NCI-H2107 treated with DMSO at 0.1 percent for 48 hours (cell line): ENCODE measurements at regions not wholly inside any gene's neighbourhood (a gene's known extent, or its start where the extent isn't known, plus 50 kb on each side); places are given as distances from the start of the nearest gene placed in this dataset.
"Not testable (repeated sequence)": the region's sequence is repeated elsewhere in the genome, so short reads cannot be mapped to it uniquely, and the experiment has no call there.

Source experiments
- DNase-seq: peaks from one replicate; lab custom pipeline; 2025; ENCODE audit not compliant: unreplicated experiment; lab: John Stamatoyannopoulos, UW

GRCh38 chr1:199858171-199858570 lies 169.3 kb upstream of the NR5A2 start:
- DNase-seq: no peak

DNA sequence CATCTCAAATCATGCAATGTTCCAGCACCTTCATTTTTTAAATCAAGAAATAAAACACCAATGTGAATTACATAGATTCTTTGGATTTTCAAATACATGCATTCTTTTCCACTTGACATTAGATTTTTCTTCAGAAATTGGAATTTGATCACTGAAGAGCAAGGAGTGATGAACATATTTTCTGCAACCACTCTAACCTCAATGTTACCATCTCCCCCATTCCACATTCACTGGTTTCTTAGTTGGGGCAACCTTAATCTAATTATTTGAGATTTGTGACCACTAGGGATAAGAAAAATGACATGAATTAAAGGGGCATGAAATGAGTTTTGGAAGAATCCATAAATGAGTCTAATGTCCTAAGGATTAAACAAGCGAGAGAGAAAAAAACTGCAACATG lies 168.7 kb upstream of the NR5A2 start:
- no peak for DNase-seq

- no peak for DNase-seq
These were observed 168.0 kb upstream of the NR5A2 start for GRCh38 chr1:199859491-199859933.

DNA sequence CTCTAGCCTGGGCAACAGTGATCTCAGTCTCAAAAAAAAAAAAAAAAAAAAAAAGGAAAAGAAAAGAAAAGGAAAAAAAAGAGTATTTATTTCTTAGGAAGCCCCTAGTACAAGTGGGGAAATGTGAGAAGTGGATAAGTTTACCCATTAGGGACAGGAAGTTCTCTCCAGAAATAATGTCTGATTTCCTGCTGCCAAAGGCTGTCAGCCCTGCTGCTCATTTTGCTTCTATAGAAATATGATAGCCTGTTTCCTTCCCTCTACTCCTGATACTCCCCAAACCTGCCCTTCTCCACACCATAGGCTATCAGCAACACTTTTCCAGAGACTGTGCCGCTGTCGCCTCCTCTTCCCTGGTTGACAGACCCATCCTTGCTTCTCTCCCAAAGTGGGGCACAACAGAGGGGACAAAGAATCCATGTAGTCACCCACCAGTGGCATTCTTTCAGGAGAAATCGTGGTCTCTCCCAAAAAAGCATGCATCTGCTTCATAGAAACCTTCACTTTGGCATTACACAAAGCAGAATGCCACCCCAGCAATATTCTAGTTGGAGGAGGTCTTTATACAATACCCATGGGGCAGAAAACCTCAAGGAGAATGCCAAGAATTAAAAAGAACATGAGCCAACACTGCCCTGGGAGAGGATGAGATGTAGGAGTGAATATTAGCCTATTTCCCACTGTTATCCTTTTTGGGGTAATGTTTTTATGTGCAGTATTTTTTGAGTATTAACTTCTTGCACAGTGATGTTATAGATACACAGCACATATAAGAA lies 166.3 kb upstream of the NR5A2 start:
- DNase-seq: peak; percentile 29

GRCh38 chr1:199862047-199862446 lies 165.5 kb upstream of the NR5A2 start:
- no peak for DNase-seq

- no peak for DNase-seq
These were observed 161.3 kb upstream of the NR5A2 start for GRCh38 chr1:199866210-199866617.

DNA sequence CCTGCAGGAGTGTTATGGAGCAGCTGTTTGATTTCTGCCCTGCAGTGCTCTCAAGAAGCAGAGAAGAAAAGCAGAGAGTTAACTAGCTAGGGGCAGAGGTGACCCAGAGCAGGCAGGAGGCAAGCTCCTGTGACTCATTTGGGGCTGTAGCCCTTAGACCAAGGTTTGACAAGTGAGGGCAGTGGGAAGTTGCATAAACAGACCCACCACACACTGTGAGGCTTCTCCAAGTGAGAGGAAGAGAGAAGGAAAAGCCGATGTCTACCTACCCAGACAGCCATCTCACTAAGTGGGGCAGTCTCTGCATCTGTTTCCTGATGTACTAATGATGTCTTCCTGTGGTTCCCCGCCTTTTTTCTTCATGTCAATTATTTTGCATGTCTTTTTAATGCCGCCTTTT lies 159.9 kb upstream of the NR5A2 start:
- DNase-seq: no peak

DNA sequence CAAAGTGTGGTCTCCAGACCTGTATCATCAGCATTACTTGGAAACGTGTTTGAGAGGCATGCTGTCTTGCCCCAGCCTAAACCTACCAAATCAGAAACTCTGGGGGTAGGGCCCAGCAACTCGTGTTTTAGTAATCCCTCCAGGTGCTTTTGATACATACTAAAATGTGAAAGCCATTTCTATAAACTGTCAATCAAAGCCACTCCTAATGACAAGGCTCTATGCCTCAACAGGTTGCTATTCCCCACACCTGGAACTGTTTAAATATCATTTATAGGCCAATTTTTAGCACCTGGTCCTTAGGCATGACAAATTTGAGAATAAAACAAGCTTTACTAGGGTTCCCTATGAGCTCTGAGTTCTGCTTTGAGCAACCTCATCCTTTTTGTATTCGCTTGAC lies 158.7 kb upstream of the NR5A2 start:
- no peak for DNase-seq

- DNase-seq: no peak
These were observed 152.2 kb upstream of the NR5A2 start for GRCh38 chr1:199875337-199875736.

- no peak for DNase-seq
These were observed 151.7 kb upstream of the NR5A2 start for GRCh38 chr1:199875856-199876255.

DNA sequence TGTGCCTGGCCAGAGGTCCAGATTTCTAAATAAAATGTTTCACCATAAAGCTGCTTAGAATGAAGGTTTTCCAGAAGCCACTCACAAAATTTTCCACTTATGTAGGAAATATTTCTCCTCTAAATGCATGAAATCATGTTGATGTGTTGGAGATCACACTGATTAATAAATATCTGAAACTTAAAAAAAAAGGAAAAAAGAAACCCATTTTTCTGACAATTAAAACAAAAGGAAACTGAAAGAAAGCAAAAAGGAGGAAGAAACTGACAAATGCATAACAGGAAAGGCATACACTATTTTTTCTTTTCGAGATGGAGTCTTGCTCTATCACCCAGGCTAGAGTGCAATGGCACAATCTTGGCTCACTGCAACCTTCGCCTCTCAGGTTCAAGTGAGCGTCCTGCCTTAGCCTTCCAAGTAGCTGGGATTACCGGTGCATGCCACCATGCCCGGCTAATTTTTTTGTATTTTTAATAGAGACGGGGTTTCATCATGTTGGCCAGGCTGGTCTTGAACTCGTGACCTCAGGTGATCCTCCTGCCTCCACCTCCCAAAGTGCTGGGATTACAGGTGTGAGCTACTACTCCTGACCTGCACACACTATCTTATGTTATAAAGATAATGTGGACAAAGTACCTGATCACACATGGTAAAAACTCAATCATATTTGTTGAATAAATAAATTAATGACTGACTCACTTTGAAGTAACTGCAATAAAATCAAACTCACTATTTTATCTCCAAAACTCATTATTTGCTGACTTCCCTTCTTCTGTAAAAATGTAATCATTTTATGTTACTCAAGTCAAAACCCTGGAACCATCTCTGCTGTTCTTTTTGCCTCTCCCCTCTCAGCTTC lies 149.8 kb upstream of the NR5A2 start:
- no peak for DNase-seq

DNA sequence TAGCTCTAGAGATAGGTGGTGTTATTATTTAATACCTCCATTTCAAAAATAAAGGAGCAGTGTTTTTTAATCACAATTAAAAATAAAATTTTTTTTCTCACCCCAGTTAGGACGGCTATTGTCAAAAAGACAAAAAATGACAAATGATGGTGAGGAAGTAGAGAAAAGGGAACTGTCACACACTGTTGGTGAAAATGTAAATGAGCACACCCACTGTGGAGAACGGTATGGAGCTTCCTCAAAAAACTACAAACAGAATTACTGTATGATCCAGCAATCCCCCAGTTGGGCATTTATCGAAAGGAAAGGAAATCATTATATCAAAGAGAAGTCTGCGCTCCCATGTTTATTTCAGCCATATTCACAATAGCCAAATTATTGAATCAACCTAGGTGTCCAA lies 148.7 kb upstream of the NR5A2 start:
- DNase-seq: no peak

DNA sequence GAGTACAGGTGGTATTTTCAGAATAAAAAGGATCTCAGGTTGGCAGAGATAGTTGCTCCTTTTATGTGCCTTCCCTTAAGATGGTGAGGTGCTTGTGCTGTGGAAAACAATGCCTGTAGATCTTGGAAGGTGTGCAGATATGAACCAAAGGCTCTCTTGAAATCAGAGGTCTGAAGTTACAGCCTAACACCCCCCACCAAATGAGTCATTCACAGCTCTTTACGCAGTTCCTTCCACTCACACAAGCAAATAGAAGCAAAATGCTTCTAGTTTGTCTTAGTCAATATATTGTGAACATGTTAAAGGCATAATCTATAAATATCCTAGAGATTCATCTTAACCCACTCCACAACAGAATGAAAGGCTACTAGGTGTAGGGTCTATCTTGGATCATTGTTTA lies 128.9 kb upstream of the NR5A2 start:
- no peak for DNase-seq

GRCh38 chr1:199901341-199901740 lies 126.2 kb upstream of the NR5A2 start:
- DNase-seq: no peak

DNA sequence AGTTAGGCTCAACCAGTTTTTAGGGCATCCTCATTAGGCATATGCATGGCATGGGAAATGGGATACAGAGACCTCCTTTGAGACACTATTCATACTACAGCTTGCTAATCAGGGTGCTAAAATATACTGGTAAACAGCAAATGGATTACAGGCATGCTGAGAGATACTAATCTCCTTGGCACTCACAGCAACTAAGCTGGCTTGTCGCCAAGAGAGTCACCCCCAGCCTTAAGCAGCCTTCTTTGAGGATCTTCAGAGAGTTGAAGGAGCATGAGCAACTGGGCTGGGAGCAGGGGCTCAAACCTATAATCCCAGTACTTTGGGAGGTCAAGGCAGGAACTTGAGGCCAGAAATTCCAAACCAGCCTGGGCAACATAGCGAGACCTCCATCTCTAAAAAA lies 120.1 kb upstream of the NR5A2 start:
- DNase-seq: no peak

DNA sequence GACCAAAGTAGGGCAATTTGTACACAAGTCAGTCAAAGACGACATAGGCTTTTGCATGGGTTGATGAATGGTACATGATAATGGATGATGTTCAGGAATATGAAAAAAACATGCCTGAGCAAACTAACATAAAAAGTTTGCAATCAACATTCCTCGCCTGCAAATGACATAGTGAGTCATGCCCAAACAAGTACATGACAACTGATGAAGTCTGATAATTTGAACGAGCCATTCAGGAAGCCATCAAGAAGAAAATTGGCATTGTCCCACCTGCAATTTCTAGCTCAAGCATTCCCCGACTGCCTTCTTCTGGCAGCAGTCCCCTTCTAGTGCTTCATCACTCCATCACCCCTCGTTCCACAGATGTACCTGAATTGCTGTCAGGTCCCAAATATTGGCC lies 118.4 kb upstream of the NR5A2 start:
- DNase-seq: no peak

DNA sequence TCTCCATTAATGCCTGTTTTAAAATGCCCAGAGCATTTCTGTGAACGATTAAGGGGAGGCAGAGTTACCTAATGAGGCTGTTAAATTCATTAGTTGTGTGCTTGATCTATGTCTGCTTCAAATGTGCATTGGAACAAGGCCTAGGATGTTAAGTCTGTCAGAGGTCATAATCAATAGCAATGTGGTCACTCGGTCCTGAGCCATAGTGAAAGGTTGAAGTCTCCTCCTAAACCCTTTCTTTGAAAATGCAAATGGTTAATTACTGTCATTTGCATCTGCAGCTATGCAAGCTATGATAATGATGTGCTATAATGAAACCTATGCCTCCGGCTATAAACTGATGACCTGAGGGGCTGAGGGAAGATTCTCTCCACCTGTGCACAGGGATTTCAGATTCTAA lies 114.2 kb upstream of the NR5A2 start:
- DNase-seq: no peak

DNA sequence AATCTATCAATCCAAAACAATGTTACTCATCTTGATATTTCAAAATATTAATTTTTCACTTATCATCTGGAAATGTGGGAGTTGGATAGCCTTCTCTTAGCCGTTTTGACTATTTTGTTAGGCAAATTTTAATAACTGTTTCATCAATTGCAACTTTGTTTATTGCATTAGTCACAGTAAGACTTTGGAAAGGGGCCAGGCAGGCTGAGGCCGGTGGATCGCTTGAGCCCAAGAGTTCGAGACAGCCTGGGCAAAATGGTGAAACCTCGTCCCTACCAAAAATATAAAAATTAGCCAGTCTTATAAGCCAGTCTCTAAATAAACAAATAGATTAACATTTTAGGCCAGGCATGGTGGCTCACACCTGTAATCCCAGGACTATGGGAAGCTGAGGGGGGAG lies 113.0 kb upstream of the NR5A2 start:
- no peak for DNase-seq

GRCh38 chr1:199918196-199918769 lies 109.2 kb upstream of the NR5A2 start:
- no peak for DNase-seq

DNA sequence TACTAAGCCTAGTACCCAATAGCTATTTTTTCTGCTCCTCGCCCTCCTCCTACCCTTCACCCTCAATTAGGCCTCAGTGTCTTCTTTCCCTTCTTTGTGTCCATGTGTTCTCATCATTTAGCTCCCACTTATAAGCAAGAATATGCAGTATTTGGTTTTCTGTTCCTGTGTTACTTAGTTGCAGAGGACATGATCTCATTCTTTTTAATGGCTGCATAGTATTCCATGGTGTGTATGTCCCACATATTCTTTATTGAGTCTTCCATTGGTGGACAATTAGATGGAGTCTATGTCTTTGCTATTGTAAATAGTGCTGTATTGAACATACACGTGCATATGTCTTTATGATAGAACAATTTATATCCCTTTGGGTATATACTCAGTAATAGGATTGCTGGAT lies 106.9 kb upstream of the NR5A2 start:
- DNase-seq: no peak

GRCh38 chr1:199929556-199929955 lies 98.0 kb upstream of the NR5A2 start:
- DNase-seq: no peak

DNA sequence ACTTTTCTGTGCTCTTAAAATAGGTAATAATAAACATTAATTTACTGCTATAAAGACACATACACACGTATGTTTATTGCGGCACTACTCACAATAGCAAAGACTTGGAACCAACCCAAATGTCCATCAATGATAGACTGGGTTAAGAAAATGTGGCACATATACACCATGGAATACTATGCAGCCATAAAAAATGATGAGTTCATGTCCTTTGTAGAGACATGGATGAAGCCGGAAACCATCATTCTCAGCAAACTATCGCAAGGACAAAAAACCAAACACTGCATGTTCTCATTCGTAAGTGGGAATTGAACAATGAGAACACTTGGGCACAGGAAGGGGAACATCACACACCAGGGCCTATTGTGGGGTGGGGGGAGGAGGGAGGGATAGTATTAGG lies 97.4 kb upstream of the NR5A2 start:
- not testable (repeated sequence) for DNase-seq
